H1 (cell line): ENCODE measurements at regions not wholly inside any gene's neighbourhood (a gene's known extent, or its start where the extent isn't known, plus 50 kb on each side); places are given as distances from the start of the nearest gene placed in this dataset.

ENCODE experiments used
- CTCF ChIA-PET: fragments of 300-600 bp; sonication (Branson Sonifier 250); formaldehyde crosslinking; loops from one replicate; lab custom pipeline; 2021; ENCODE audit not compliant: partially characterized antibody; lab: Charles Lee
- POLR2A ChIA-PET: fragments of 300-600 bp; sonication (Branson Sonifier 250); formaldehyde crosslinking; loops from one replicate; lab custom pipeline; 2021; ENCODE audit warnings: inconsistent platforms; ENCODE audit not compliant: partially characterized antibody; lab: Charles Lee
- DNase-seq, 2 experiments: peaks; one replicate each; pipeline versions ENCODE4 v3.0.0 to v3.0.0-alpha.2; 2010 to 2022; ENCODE audit warnings: low spot score in 2 of 2, low read depth in 1 of 2, mixed read lengths in 1 of 2
- FAIRE-seq: peaks from 2 replicates; lab custom pipeline; 2011; peaks lifted over from hg19 to GRCh38; lab: Jason Lieb, UNC
- H2AFZ ChIP-seq: 2 replicates; pipeline ENCODE4 v1.8.1; 2012; ENCODE audit warnings: low read length, inconsistent platforms
- H2AK5ac ChIP-seq: 2 replicates; pipeline ENCODE4 v1.6.1; 2013; ENCODE audit warnings: low read depth, low read length
- H2BK120ac ChIP-seq: replicated peaks from 2 replicates; pipeline ENCODE3; 2013; ENCODE audit warnings: low read depth, low read length, inconsistent platforms
- H2BK12ac ChIP-seq: 2 replicates; pipeline ENCODE4 v1.6.1; 2013; ENCODE audit warnings: low read depth, low read length
- H2BK15ac ChIP-seq: 2 replicates; pipeline ENCODE4 v1.6.1; 2013; ENCODE audit warnings: low read length
- H2BK20ac ChIP-seq: 2 replicates; pipeline ENCODE4 v1.6.1; 2013; ENCODE audit warnings: low read length
- H2BK5ac ChIP-seq: 2 replicates; pipeline ENCODE4 v1.6.1; 2013; ENCODE audit warnings: low read depth, low read length
- H3K14ac ChIP-seq: 2 replicates; pipeline ENCODE4 v1.6.1; 2013; ENCODE audit warnings: inconsistent platforms; ENCODE audit not compliant: insufficient read length
- H3K18ac ChIP-seq: 2 replicates; pipeline ENCODE4 v1.6.1; 2013; ENCODE audit warnings: low read length; ENCODE audit errors: extremely low read depth
- H3K23ac ChIP-seq: 2 replicates; pipeline ENCODE4 v1.6.1; 2013; ENCODE audit warnings: inconsistent platforms; ENCODE audit not compliant: insufficient read length
- H3K23me2 ChIP-seq: 2 replicates; pipeline ENCODE4 v1.6.1; 2013; ENCODE audit warnings: low read depth, low read length
- H3K27ac ChIP-seq: 2 replicates; pipeline ENCODE4 v1.6.1; 2011; ENCODE audit warnings: low read depth, low read length, inconsistent platforms
- H3K27me3 ChIP-seq, 4 experiments: replicated peaks in 1 of 4; 1 replicate in 1 of 4; 2 replicates in 3 of 4; pipeline versions ENCODE4 v1.6.1 to v1.8.1; 2011 to 2013; ENCODE audit warnings: low read length in 3 of 4, mild to moderate bottlenecking in 3 of 4, inconsistent platforms in 2 of 4, mixed read lengths in 2 of 4, moderate library complexity in 1 of 4; ENCODE audit not compliant: control insufficient read depth in 3 of 4, insufficient read depth in 3 of 4; ENCODE audit errors: extremely low read depth in 1 of 4
- H3K36me3 ChIP-seq, 4 experiments: 2 replicates each; pipeline versions ENCODE4 v1.6.1 to v1.8.1; 2011 to 2013; ENCODE audit warnings: mild to moderate bottlenecking in 4 of 4, low read length in 3 of 4, moderate library complexity in 2 of 4, control low read depth in 1 of 4, inconsistent platforms in 1 of 4; ENCODE audit not compliant: insufficient read depth in 4 of 4, control insufficient read depth in 2 of 4
- H3K4ac ChIP-seq: replicated peaks from 2 replicates; pipeline ENCODE3; 2013; ENCODE audit warnings: low read length, low read depth, mixed read lengths, inconsistent platforms; ENCODE audit not compliant: insufficient read length
- H3K4me1 ChIP-seq, 4 experiments: replicated peaks in 1 of 4; 1 replicate in 1 of 4; 2 replicates in 3 of 4; pipeline versions ENCODE4 v1.6.1 to v1.8.1; 2011 to 2013; ENCODE audit warnings: low read length in 3 of 4, inconsistent platforms in 2 of 4, mixed read lengths in 1 of 4; ENCODE audit not compliant: insufficient read depth in 4 of 4, control insufficient read depth in 3 of 4
- H3K4me2 ChIP-seq, 2 experiments: 2 replicates each; pipeline versions ENCODE4 v1.6.1 to v1.8.1; 2011 to 2013; ENCODE audit warnings: low read depth in 2 of 2, low read length in 2 of 2, control low read depth in 1 of 2, inconsistent platforms in 1 of 2, mild to moderate bottlenecking in 1 of 2; ENCODE audit not compliant: insufficient read depth in 1 of 2
- H3K4me3 ChIP-seq, 4 experiments: fragments of 200-600, 300-600 bp in 1 of 4; sonication (generic), shearing (Covaris generic), sonication (Bioruptor Twin) in 1 of 4; 2 replicates each; pipeline versions ENCODE4 v1.5.1 to v1.8.1; 2011 to 2016; ENCODE audit warnings: low read length in 4 of 4, low read depth in 3 of 4, control low read depth in 2 of 4, inconsistent platforms in 2 of 4, mild to moderate bottlenecking in 2 of 4, mixed read lengths in 1 of 4, moderate library complexity in 1 of 4; ENCODE audit not compliant: insufficient read depth in 2 of 4; ENCODE audit errors: extremely low read depth in 1 of 4
- H3K56ac ChIP-seq: replicated peaks from 2 replicates; pipeline ENCODE3; 2013; ENCODE audit warnings: low read depth, mild to moderate bottlenecking, mixed read lengths, low read length, inconsistent platforms; ENCODE audit not compliant: insufficient read length
- H3K79me1 ChIP-seq: 2 replicates; pipeline ENCODE4 v1.6.1; 2013; ENCODE audit warnings: low read depth, low read length, control low read depth
- H3K79me2 ChIP-seq, 2 experiments: 2 replicates each; pipeline versions ENCODE4 v1.6.1 to v1.8.1; 2012 to 2013; ENCODE audit warnings: low read length in 2 of 2, mild to moderate bottlenecking in 2 of 2, inconsistent platforms in 1 of 2; ENCODE audit not compliant: insufficient read depth in 2 of 2, control insufficient read depth in 1 of 2
- H3K9ac ChIP-seq, 4 experiments: replicated peaks in 1 of 4; 1 replicate in 1 of 4; 2 replicates in 3 of 4; pipeline versions ENCODE4 v1.6.1 to v1.8.1; 2011 to 2013; ENCODE audit warnings: low read depth in 3 of 4, low read length in 3 of 4, control low read depth in 2 of 4, mild to moderate bottlenecking in 2 of 4, moderate library complexity in 2 of 4, inconsistent platforms in 1 of 4; ENCODE audit errors: extremely low read depth in 1 of 4
- H3K9me3 ChIP-seq, 2 experiments: 2 replicates each; pipeline versions ENCODE4 v1.6.1 to v1.8.1; 2012 to 2013; ENCODE audit warnings: mild to moderate bottlenecking in 2 of 2, moderate library complexity in 2 of 2, control low read depth in 1 of 2, inconsistent platforms in 1 of 2, low read depth in 1 of 2, low read length in 1 of 2, mixed read lengths in 1 of 2; ENCODE audit not compliant: insufficient read depth in 2 of 2
- H4K20me1 ChIP-seq, 2 experiments: replicated peaks in 1 of 2; 2 replicates each; pipeline versions ENCODE3 to v1.8.1; 2011 to 2013; ENCODE audit warnings: inconsistent platforms in 2 of 2, low read length in 2 of 2, mild to moderate bottlenecking in 1 of 2; ENCODE audit not compliant: insufficient read depth in 2 of 2, control insufficient read depth in 1 of 2
- H4K5ac ChIP-seq: 2 replicates; pipeline ENCODE4 v1.6.1; 2013; ENCODE audit warnings: low read length, low read depth, mixed read lengths, inconsistent platforms; ENCODE audit not compliant: insufficient read length
- H4K8ac ChIP-seq: 2 replicates; pipeline ENCODE4 v1.8.0; 2013; ENCODE audit warnings: mild to moderate bottlenecking, moderate library complexity, low read length, inconsistent platforms; ENCODE audit not compliant: insufficient read depth; ENCODE audit errors: extremely low read depth
- H4K91ac ChIP-seq: replicated peaks from 2 replicates; pipeline ENCODE3; 2013; ENCODE audit warnings: low read length, mixed read lengths, inconsistent platforms; ENCODE audit not compliant: insufficient read length
- BCL11A ChIP-seq, 2 experiments: IDR thresholded peaks; one replicate each; pipeline ENCODE4 v1.6.1; 2011; ENCODE audit warnings: low read depth in 2 of 2, low read length in 2 of 2, mild to moderate bottlenecking in 2 of 2
- CBX8 ChIP-seq: fragments of 300-800, 300-1000 bp; sonication (generic); IDR thresholded peaks from 2 replicates; pipeline ENCODE4 v1.7.1; 2016; ENCODE audit warnings: low read depth, low read length, borderline replicate concordance
- FOSL1 ChIP-seq: IDR thresholded peaks from 2 replicates; pipeline ENCODE4 v1.6.1; 2011; ENCODE audit warnings: mild to moderate bottlenecking, low read depth, low read length, moderate library complexity; ENCODE audit not compliant: insufficient read depth
- NRF1 ChIP-seq: IDR thresholded peaks from 2 replicates; pipeline ENCODE4 v1.6.1; 2011; ENCODE audit warnings: mild to moderate bottlenecking, low read depth, low read length, improper control_type of control experiment
- PHF8 ChIP-seq: fragments of 200-600 bp; sonication (generic); conservative IDR thresholded peaks from 2 replicates; pipeline ENCODE4 v1.7.1; 2012; ENCODE audit warnings: low read depth, mild to moderate bottlenecking, inconsistent platforms, low read length, moderate library complexity
- POU5F1 ChIP-seq: IDR thresholded peaks from 2 replicates; pipeline ENCODE4 v1.6.1; 2011; ENCODE audit warnings: low read depth, mild to moderate bottlenecking, low read length, moderate library complexity
- SP4 ChIP-seq: IDR thresholded peaks from 2 replicates; pipeline ENCODE4 v1.6.1; 2012; ENCODE audit warnings: low read length, inconsistent platforms
- TAF1 ChIP-seq: IDR thresholded peaks from 2 replicates; pipeline ENCODE4 v1.6.1; 2011; ENCODE audit warnings: mild to moderate bottlenecking, low read depth, low read length
- TEAD4 ChIP-seq: IDR thresholded peaks from 2 replicates; pipeline ENCODE4 v1.6.1; 2012; ENCODE audit warnings: low read depth, low read length, inconsistent platforms, mixed read lengths
- WGBS, 2 experiments: shearing (Covaris generic) in 1 of 2; methylation state at CpG; one replicate each; pipeline versions ENCODE4 v1.1.6 to v1.1.7; 2013 to 2015; ENCODE audit warnings: low lambda C conversion rate in 2 of 2, mixed read lengths in 2 of 2, inconsistent platforms in 1 of 2, low coverage in 1 of 2, missing lambda C conversion rate in 1 of 2; ENCODE audit not compliant: insufficient replicate concordance in 2 of 2, insufficient coverage in 1 of 2, insufficient read length in 1 of 2; ENCODE audit errors: extremely low coverage in 1 of 2, missing lambda C conversion rate in 1 of 2; 5-methylcytosine and 5-hydroxymethylcytosine counted together

DNA sequence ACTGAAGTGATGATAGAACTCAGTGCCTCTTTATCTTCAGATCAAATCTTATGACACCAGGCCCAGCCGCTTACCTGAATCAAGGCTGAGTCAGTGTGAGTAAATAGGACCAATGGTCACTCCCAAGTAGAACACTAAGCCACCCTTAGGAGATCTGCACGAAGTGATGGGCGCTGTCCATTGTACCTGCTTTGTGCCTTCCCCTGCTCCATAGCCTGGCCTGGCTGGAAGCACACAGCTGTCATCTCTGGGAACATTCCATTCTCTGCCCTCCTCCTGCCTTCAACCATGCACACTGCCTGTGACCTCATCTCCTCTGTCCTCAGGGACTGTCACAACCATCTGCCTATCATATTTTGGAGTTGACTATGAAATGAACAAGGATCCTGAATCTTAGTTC, 279.5 kb upstream of the ASIC2 start:
- Histone ChIP-seq H4K20me1 (no peaks in the 10 kb centered on the region), H3K23ac (no peak overlapping the region), H3K36me3 (no peaks in the 10 kb centered on the region), H2BK5ac (no peak overlapping the region), H3K4me2 (no peak overlapping the region), H3K4me1 (no peaks in the 10 kb centered on the region; a peak in 1 of 7 replicates), H3K14ac (no peak overlapping the region), H4K91ac (no peak overlapping the region), H2BK20ac (no peak overlapping the region), H3K4ac (no peak overlapping the region), H3K79me1 (no peaks in the 10 kb centered on the region), H2BK12ac (no peak overlapping the region), H2AFZ (no peak overlapping the region), H3K18ac (no peak overlapping the region), H4K5ac (no peak overlapping the region), H3K23me2 (no peaks in the 10 kb centered on the region; the same call in 1 of the 2 replicates), H3K4me3 (no peak overlapping the region), H2BK15ac (no peak overlapping the region)
- WGBS, 2 experiments: 89% methylated on average over 3 of the region's 3 CpGs; no CpG with 5 or more reads in 1 of the 2 experiments
- no peak for TF ChIP-seq SP4
- TF ChIP-seq POU5F1: no peak
- no peak for TF ChIP-seq FOSL1
- TF ChIP-seq CBX8: no peak
- TF ChIP-seq NRF1: no peak
- no peak for TF ChIP-seq BCL11A (IDR thresholded peaks at IDR 0.05; ENCODE audit: low read depth in 2 of 2, low read length in 2 of 2)
- no peak for TF ChIP-seq TEAD4
- no peak for TF ChIP-seq TAF1
- no peak for TF ChIP-seq PHF8
- TF ChIP-seq, all 59 proteins: peak for 0
- Histone ChIP-seq H3K27me3 (0 out of 7 replicates have a peak, but pooled peaks cover 0 to 3% (median 0%) of the 10 kb centered on the region in 4 experiments), H2BK120ac (no peak overlapping the region), H3K27ac (no peak overlapping the region), H4K8ac (no peak overlapping the region), H3K9me3 (no peaks in the 10 kb centered on the region; a peak in 1 of 4 replicates), H3K56ac (no peak overlapping the region), H2AK5ac (no peak overlapping the region), H3K9ac (no peak overlapping the region), H3K79me2 (no peaks in the 10 kb centered on the region)
- ChIA-PET CTCF (interaction anchor here (1.0 kb wide), 1 partner anchor 16 kb away, joined by 3 read pairs; no protein-coding TSS in a partner anchor), POLR2A (no interaction called here)
- FAIRE-seq: no peak
- no peak for DNase-seq
